ENCODE measurements at regions not wholly inside any gene's neighbourhood (a gene's known extent, or its start where the extent isn't known, plus 50 kb on each side); places are given as distances from the start of the nearest gene placed in this dataset.

DNA sequence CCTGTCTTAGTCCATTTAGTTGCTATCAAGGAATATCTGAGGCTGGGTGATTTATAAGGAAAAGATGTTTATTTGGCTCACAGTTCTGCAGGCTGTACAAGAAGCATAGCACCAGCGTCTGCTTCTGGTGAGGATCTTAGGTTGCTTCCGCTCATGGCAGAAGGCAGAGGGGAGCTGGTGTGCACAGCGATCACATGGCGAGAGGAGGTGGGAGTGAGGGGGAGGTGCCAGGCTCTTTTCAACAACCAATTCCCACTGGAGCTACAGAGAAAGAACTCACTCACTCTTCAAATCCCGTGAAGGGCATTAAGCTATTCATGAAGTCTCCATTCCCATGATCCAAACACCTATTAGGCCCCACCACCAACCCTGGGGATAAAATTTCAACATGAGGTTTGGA lies 371.6 kb downstream of the SH2D4B start:
- TF ChIP-seq RCOR1 (IDR thresholded peaks at IDR 0.05; ENCODE audit: low read length) (no peak), REST (IDR thresholded peaks at IDR 0.05; ENCODE audit: low read depth, low read length) (no peak), NFIC (IDR thresholded peaks at IDR 0.05; ENCODE audit: borderline replicate concordance) (no peak), FOXJ3 (CRISPR knock-in tag; IDR thresholded peaks at IDR 0.05) (no peak), TAF1 (IDR thresholded peaks at IDR 0.05; ENCODE audit: borderline replicate concordance, low read depth, low read length) (no peak), TEAD4 (IDR thresholded peaks at IDR 0.05; ENCODE audit: borderline replicate concordance, insufficient read depth) (no peak), CTCF (IDR thresholded peaks at IDR 0.05) (no peak), USF2 (IDR thresholded peaks at IDR 0.05; ENCODE audit: borderline replicate concordance, low read depth, low read length) (no peak), ELF1 (IDR thresholded peaks at IDR 0.05) (no peak), JUND (IDR thresholded peaks at IDR 0.05) (no peak), GATA2 (CRISPR knock-in tag; IDR thresholded peaks at IDR 0.05) (no peak), MXI1 (IDR thresholded peaks at IDR 0.05; ENCODE audit: low read depth, low read length) (no peak), NRF1 (IDR thresholded peaks at IDR 0.05; ENCODE audit: low read depth, low read length) (no peak)
